ENCODE measurements at regions not wholly inside any gene's neighbourhood (a gene's known extent, or its start where the extent isn't known, plus 50 kb on each side); places are given as distances from the start of the nearest gene placed in this dataset.
"Not testable (repeated sequence)": the region's sequence is repeated elsewhere in the genome, so short reads cannot be mapped to it uniquely, and the experiment has no call there.

- Mint-ChIP-seq H3K4me1 (ENCODE audit: low read depth) (no peaks in the 10 kb centered on the region), H3K36me3 (no peaks in the 10 kb centered on the region), H3K27ac (no peak overlapping the region), H3K4me3 (no peak overlapping the region), H3K9me3 (ENCODE audit: low read depth) (peaks cover 15% of the 10 kb centered on the region), H3K27me3 (no peaks in the 10 kb centered on the region)
These were observed 1012.9 kb downstream of the RAB28 start for GRCh38 chr4:12471193-12471592.

GRCh38 chr4:12461576-12461975 lies 1022.6 kb downstream of the RAB28 start:
- not testable (repeated sequence) for H3K4me3 Mint-ChIP-seq; H3K4me1 Mint-ChIP-seq (ENCODE audit: low read depth); H3K27me3 Mint-ChIP-seq; H3K36me3 Mint-ChIP-seq; H3K27ac Mint-ChIP-seq
- H3K9me3 Mint-ChIP-seq (ENCODE audit: low read depth): peaks cover 12% of the 10 kb centered on the region

GRCh38 chr4:12459126-12459525 lies 1025.0 kb downstream of the RAB28 start:
- Mint-ChIP-seq H3K36me3 (no peaks in the 10 kb centered on the region), H3K27ac (no peak overlapping the region), H3K4me1 (ENCODE audit: low read depth) (no peaks in the 10 kb centered on the region), H3K9me3 (ENCODE audit: low read depth) (peaks cover 15% of the 10 kb centered on the region), H3K27me3 (no peaks in the 10 kb centered on the region), H3K4me3 (no peak overlapping the region)

- peaks cover 15% of the 10 kb centered on the region for H3K9me3 Mint-ChIP-seq (ENCODE audit: low read depth)
- no peak overlapping the region for H3K27ac Mint-ChIP-seq
- no peaks in the 10 kb centered on the region for H3K4me1 Mint-ChIP-seq (ENCODE audit: low read depth)
- H3K4me3 Mint-ChIP-seq: no peak overlapping the region
- no peaks in the 10 kb centered on the region for H3K27me3 Mint-ChIP-seq
- no peaks in the 10 kb centered on the region for H3K36me3 Mint-ChIP-seq
These were observed 1025.5 kb downstream of the RAB28 start for GRCh38 chr4:12458621-12459020.

GRCh38 chr4:12452291-12452690 lies 1023.6 kb upstream of the HS3ST1 start:
- Mint-ChIP-seq H3K9me3 (ENCODE audit: low read depth) (peaks cover 21% of the 10 kb centered on the region), H3K4me1 (ENCODE audit: low read depth) (no peaks in the 10 kb centered on the region), H3K4me3 (no peak overlapping the region), H3K27me3 (no peaks in the 10 kb centered on the region), H3K27ac (no peak overlapping the region), H3K36me3 (no peaks in the 10 kb centered on the region)

GRCh38 chr4:12447451-12447850 lies 1018.8 kb upstream of the HS3ST1 start:
- H3K9me3 Mint-ChIP-seq (ENCODE audit: low read depth): peaks cover 15% of the 10 kb centered on the region
- no peak overlapping the region for H3K4me3 Mint-ChIP-seq
- H3K27me3 Mint-ChIP-seq: no peaks in the 10 kb centered on the region

GRCh38 chr4:12446657-12447185 lies 1018.0 kb upstream of the HS3ST1 start:
- H3K9me3 Mint-ChIP-seq (ENCODE audit: low read depth): peaks cover 12% of the 10 kb centered on the region
- H3K4me3 Mint-ChIP-seq: no peak overlapping the region
- H3K27ac Mint-ChIP-seq: no peak overlapping the region
- H3K4me1 Mint-ChIP-seq (ENCODE audit: low read depth): no peaks in the 10 kb centered on the region
- H3K27me3 Mint-ChIP-seq: no peaks in the 10 kb centered on the region
- H3K36me3 Mint-ChIP-seq: no peaks in the 10 kb centered on the region

More at GRCh38 chr4:12447451-12447850, 1018.8 kb upstream of the HS3ST1 start:
- no peaks in the 10 kb centered on the region for H3K36me3 Mint-ChIP-seq
- H3K4me1 Mint-ChIP-seq (ENCODE audit: low read depth): no peaks in the 10 kb centered on the region
- H3K27ac Mint-ChIP-seq: no peak overlapping the region

- peaks cover 10% of the 10 kb centered on the region for H3K9me3 Mint-ChIP-seq (ENCODE audit: low read depth)
- no peaks in the 10 kb centered on the region for H3K36me3 Mint-ChIP-seq
- H3K27ac Mint-ChIP-seq: no peak overlapping the region
- no peaks in the 10 kb centered on the region for H3K4me1 Mint-ChIP-seq (ENCODE audit: low read depth)
- no peaks in the 10 kb centered on the region for H3K27me3 Mint-ChIP-seq
- no peak overlapping the region for H3K4me3 Mint-ChIP-seq
These were observed 1017.6 kb upstream of the HS3ST1 start for GRCh38 chr4:12446256-12446655.

- peaks cover 8% of the 10 kb centered on the region for H3K9me3 Mint-ChIP-seq (ENCODE audit: low read depth)
- no peak overlapping the region for H3K27ac Mint-ChIP-seq
- no peaks in the 10 kb centered on the region for H3K4me1 Mint-ChIP-seq (ENCODE audit: low read depth)
- no peaks in the 10 kb centered on the region for H3K36me3 Mint-ChIP-seq
- H3K27me3 Mint-ChIP-seq: no peaks in the 10 kb centered on the region
- H3K4me3 Mint-ChIP-seq: no peak overlapping the region
These were observed 1017.1 kb upstream of the HS3ST1 start for GRCh38 chr4:12445711-12446235.

GRCh38 chr4:12439633-12440305 lies 1011.1 kb upstream of the HS3ST1 start:
- Mint-ChIP-seq H3K36me3 (no peaks in the 10 kb centered on the region), H3K27ac (no peak overlapping the region), H3K4me1 (ENCODE audit: low read depth) (no peaks in the 10 kb centered on the region), H3K9me3 (ENCODE audit: low read depth) (no peaks in the 10 kb centered on the region), H3K27me3 (no peaks in the 10 kb centered on the region), H3K4me3 (no peak overlapping the region)

- not testable (repeated sequence) for H3K27me3 Mint-ChIP-seq; H3K4me3 Mint-ChIP-seq; H3K9me3 Mint-ChIP-seq (ENCODE audit: low read depth); H3K27ac Mint-ChIP-seq; H3K4me1 Mint-ChIP-seq (ENCODE audit: low read depth); H3K36me3 Mint-ChIP-seq
These were observed 1002.6 kb upstream of the HS3ST1 start for GRCh38 chr4:12431259-12431658.

GRCh38 chr4:12421364-12421763 lies 992.7 kb upstream of the HS3ST1 start:
- H3K9me3 Mint-ChIP-seq (ENCODE audit: low read depth): peaks cover 10% of the 10 kb centered on the region
- H3K27ac Mint-ChIP-seq: no peak overlapping the region
- no peaks in the 10 kb centered on the region for H3K4me1 Mint-ChIP-seq (ENCODE audit: low read depth)
- H3K4me3 Mint-ChIP-seq: no peak overlapping the region
- H3K27me3 Mint-ChIP-seq: no peaks in the 10 kb centered on the region
- no peaks in the 10 kb centered on the region for H3K36me3 Mint-ChIP-seq

GRCh38 chr4:12416755-12417154 lies 988.1 kb upstream of the HS3ST1 start:
- H3K27ac Mint-ChIP-seq: no peak overlapping the region
- H3K9me3 Mint-ChIP-seq (ENCODE audit: low read depth): peaks cover 5% of the 10 kb centered on the region
- no peaks in the 10 kb centered on the region for H3K27me3 Mint-ChIP-seq
- H3K4me3 Mint-ChIP-seq: no peak overlapping the region
- no peaks in the 10 kb centered on the region for H3K36me3 Mint-ChIP-seq
- H3K4me1 Mint-ChIP-seq (ENCODE audit: low read depth): no peaks in the 10 kb centered on the region

GRCh38 chr4:12414181-12414812 lies 985.6 kb upstream of the HS3ST1 start:
- H3K9me3 Mint-ChIP-seq (ENCODE audit: low read depth): no peaks in the 10 kb centered on the region
- H3K4me1 Mint-ChIP-seq (ENCODE audit: low read depth): no peaks in the 10 kb centered on the region
- H3K4me3 Mint-ChIP-seq: no peak overlapping the region
- no peak overlapping the region for H3K27ac Mint-ChIP-seq
- no peaks in the 10 kb centered on the region for H3K27me3 Mint-ChIP-seq
- H3K36me3 Mint-ChIP-seq: no peaks in the 10 kb centered on the region

- H3K4me3 Mint-ChIP-seq: no peak overlapping the region
- H3K4me1 Mint-ChIP-seq (ENCODE audit: low read depth): no peaks in the 10 kb centered on the region
- no peaks in the 10 kb centered on the region for H3K36me3 Mint-ChIP-seq
- H3K27ac Mint-ChIP-seq: no peak overlapping the region
- no peaks in the 10 kb centered on the region for H3K27me3 Mint-ChIP-seq
- no peaks in the 10 kb centered on the region for H3K9me3 Mint-ChIP-seq (ENCODE audit: low read depth)
These were observed 982.4 kb upstream of the HS3ST1 start for GRCh38 chr4:12411072-12411471.

Data from activated naive CD8-positive, alpha-beta T cell (primary cell).